ENCODE measurements at regions not wholly inside any gene's neighbourhood (a gene's known extent, or its start where the extent isn't known, plus 50 kb on each side); places are given as distances from the start of the nearest gene placed in this dataset.

GRCh38 chr16:27681681-27682080 is 131.7 kb downstream of the KATNIP start:
- peaks cover 56% of the 10 kb centered on the region for H3K36me3 Mint-ChIP-seq (ENCODE audit: low read depth)

GRCh38 chr16:27684047-27684446 is 134.1 kb downstream of the KATNIP start:
- Histone ChIP-seq H3K4me1 (ENCODE audit: insufficient read depth, low read length) (no peaks in the 10 kb centered on the region), H3K4me3 (ENCODE audit: low read length) (no peak overlapping the region), H3K36me3 (ENCODE audit: insufficient read depth, low read length) (peaks cover 4% of the 10 kb centered on the region), H3K27ac (ENCODE audit: low read depth in 1 of 2, low read length in 2 of 2) (no peak overlapping the region), H3K9me3 (ENCODE audit: control insufficient read depth in 1 of 2, insufficient read depth in 1 of 2, low read length in 2 of 2) (no peaks in the 10 kb centered on the region), H3K27me3 (ENCODE audit: control insufficient read depth in 1 of 2, insufficient read depth in 2 of 2, low read length in 2 of 2) (no peaks in the 10 kb centered on the region)
- no peaks in the 10 kb centered on the region for H3K4me1 Mint-ChIP-seq (ENCODE audit: low read depth)
- ATAC-seq (ENCODE audit: poor library complexity), result no peak
- no peak overlapping the region for H3K27ac Mint-ChIP-seq
- ChIA-PET POLR2A (interaction anchor here (0.7 kb wide), 1 partner anchor 134 kb away, joined by 3 read pairs; the partner anchor contains the start of gene KATNIP), CTCF (no interaction called here)
- intact Hi-C loops (cut with DNase I, micrococcal nuclease), result no loop called here
- H3K9me3 Mint-ChIP-seq, result no peaks in the 10 kb centered on the region
- H3K36me3 Mint-ChIP-seq (ENCODE audit: low read depth), result peaks cover 35% of the 10 kb centered on the region
- H3K27me3 Mint-ChIP-seq, result no peaks in the 10 kb centered on the region
- H3K4me3 Mint-ChIP-seq, result no peak overlapping the region
- no peak for DNase-seq
- TF ChIP-seq CTCF (IDR thresholded peaks at IDR 0.05), result no peak

More at GRCh38 chr16:27681681-27682080, 131.7 kb downstream of the KATNIP start:
- no peaks in the 10 kb centered on the region for H3K9me3 Mint-ChIP-seq
- TF ChIP-seq CTCF (IDR thresholded peaks at IDR 0.05), result no peak
- DNase-seq (no peak), ATAC-seq (ENCODE audit: poor library complexity) (no peak)
- H3K4me1 Mint-ChIP-seq (ENCODE audit: low read depth), result no peaks in the 10 kb centered on the region
- Histone ChIP-seq H3K4me3 (ENCODE audit: low read length) (no peak overlapping the region), H3K4me1 (ENCODE audit: insufficient read depth, low read length) (no peaks in the 10 kb centered on the region), H3K9me3 (ENCODE audit: control insufficient read depth in 1 of 2, insufficient read depth in 1 of 2, low read length in 2 of 2) (no peaks in the 10 kb centered on the region), H3K27ac (ENCODE audit: low read depth in 1 of 2, low read length in 2 of 2) (no peak overlapping the region), H3K27me3 (ENCODE audit: control insufficient read depth in 1 of 2, insufficient read depth in 2 of 2, low read length in 2 of 2) (no peaks in the 10 kb centered on the region), H3K36me3 (ENCODE audit: insufficient read depth, low read length) (peaks cover 14% of the 10 kb centered on the region)
- no peak overlapping the region for H3K27ac Mint-ChIP-seq
- H3K4me3 Mint-ChIP-seq, result no peak overlapping the region
- ChIA-PET POLR2A (no interaction called here), CTCF (no interaction called here)
- intact Hi-C loops (cut with DNase I, micrococcal nuclease), result no loop called here
- no peaks in the 10 kb centered on the region for H3K27me3 Mint-ChIP-seq

- Histone ChIP-seq H3K27me3 (ENCODE audit: control insufficient read depth in 1 of 2, insufficient read depth in 2 of 2, low read length in 2 of 2) (no peaks in the 10 kb centered on the region), H3K36me3 (ENCODE audit: insufficient read depth, low read length) (peaks cover 4% of the 10 kb centered on the region), H3K27ac (ENCODE audit: low read depth in 1 of 2, low read length in 2 of 2) (no peak overlapping the region), H3K4me3 (ENCODE audit: low read length) (no peak overlapping the region), H3K4me1 (ENCODE audit: insufficient read depth, low read length) (no peaks in the 10 kb centered on the region), H3K9me3 (ENCODE audit: control insufficient read depth in 1 of 2, insufficient read depth in 1 of 2, low read length in 2 of 2) (no peaks in the 10 kb centered on the region)
- no peaks in the 10 kb centered on the region for H3K27me3 Mint-ChIP-seq
- ATAC-seq (ENCODE audit: poor library complexity) (no peak), DNase-seq (no peak)
- no peaks in the 10 kb centered on the region for H3K9me3 Mint-ChIP-seq
- H3K36me3 Mint-ChIP-seq (ENCODE audit: low read depth), result peaks cover 21% of the 10 kb centered on the region
- no peak for TF ChIP-seq CTCF (IDR thresholded peaks at IDR 0.05)
- intact Hi-C loops (cut with DNase I, micrococcal nuclease), result no loop called here
- no peak overlapping the region for H3K27ac Mint-ChIP-seq
- no peaks in the 10 kb centered on the region for H3K4me1 Mint-ChIP-seq (ENCODE audit: low read depth)
- CTCF ChIA-PET, result no interaction called here
- POLR2A ChIA-PET, result no interaction called here
- H3K4me3 Mint-ChIP-seq, result no peak overlapping the region
These were observed 135.9 kb downstream of the KATNIP start for GRCh38 chr16:27685807-27686206.

All from CD4-positive, alpha-beta T cell (primary cell).